GM12878 (cell line): ENCODE measurements at regions not wholly inside any gene's neighbourhood (a gene's known extent, or its start where the extent isn't known, plus 50 kb on each side); places are given as distances from the start of the nearest gene placed in this dataset.

Experiments used
- ATAC-seq: fragments of 200-7000 bp; cut with Tn5 transposase; 3 replicates; pipeline ENCODE4 v1.9.1; 2020; ENCODE audit warnings: mild to moderate bottlenecking, moderate library complexity
- BruUV-seq: library from RNA; stranded (reverse); fragments of 400-500 nt; replicated peaks from 2 replicates; lab custom pipeline; 2021; lab: Mats Ljungman, UMichigan
- CTCF ChIA-PET: fragments of 300-600 bp; sonication (Branson Sonifier 250); formaldehyde crosslinking; extraction: SDS; loops from one replicate; lab custom pipeline; 2021; ENCODE audit warnings: inconsistent platforms; lab: Yijun Ruan, JAX
- POLR2A ChIA-PET: fragments of 350-600 bp; formaldehyde crosslinking; extraction: SDS; loops from one replicate; lab custom pipeline; 2021; ENCODE audit warnings: inconsistent platforms; lab: Charles Lee
- RAD21 ChIA-PET: fragments of 300-600 bp; sonication (Branson Sonifier 250); formaldehyde crosslinking; loops from one replicate; lab custom pipeline; 2023; ENCODE audit warnings: antibody characterized with exemption; ENCODE audit not compliant: unreplicated experiment; lab: Charles Lee
- SMC1A ChIA-PET: fragments of 300-600 bp; sonication (Branson Sonifier 250); formaldehyde crosslinking; loops from one replicate; lab custom pipeline; 2023; ENCODE audit not compliant: unreplicated experiment, uncharacterized antibody; lab: Charles Lee
- DNase-seq: peaks from one replicate; pipeline ENCODE4 v3.0.0-alpha.2; 2011; ENCODE audit warnings: low read depth, low spot score
- FAIRE-seq: peaks from 3 replicates; lab custom pipeline; 2011; peaks lifted over from hg19 to GRCh38; lab: Jason Lieb, UNC
- H2AFZ ChIP-seq: 2 replicates; pipeline ENCODE4 v1.6.0; 2011; ENCODE audit warnings: low read depth, low read length, control low read depth; ENCODE audit not compliant: control insufficient read depth
- H3K27ac ChIP-seq: 2 replicates; pipeline ENCODE4 v1.5.1; 2011; ENCODE audit warnings: control low read depth; ENCODE audit not compliant: control insufficient read depth, insufficient read depth
- H3K27me3 ChIP-seq, 2 experiments: replicated peaks in 1 of 2; 2 replicates each; pipeline versions ENCODE4 v1.6.0 to v1.6.1; 2011; ENCODE audit warnings: low read length in 1 of 2; ENCODE audit not compliant: control insufficient read depth in 2 of 2, insufficient read depth in 2 of 2
- H3K36me3 ChIP-seq, 2 experiments: 2 replicates each; pipeline ENCODE4 v1.5.1; 2011; ENCODE audit warnings: low read length in 1 of 2; ENCODE audit not compliant: control insufficient read depth in 2 of 2, insufficient read depth in 2 of 2
- H3K4me1 ChIP-seq: 2 replicates; pipeline ENCODE4 v1.6.1; 2011; ENCODE audit warnings: mild to moderate bottlenecking, low read length, moderate library complexity, mixed read lengths; ENCODE audit not compliant: control insufficient read depth, insufficient read depth
- H3K4me2 ChIP-seq: 2 replicates; pipeline ENCODE4 v1.6.0; 2011; ENCODE audit warnings: control low read depth; ENCODE audit not compliant: control insufficient read depth, insufficient read depth
- H3K4me3 ChIP-seq: fragments of 200-600 bp; sonication (generic); 2 replicates; pipeline ENCODE4 v1.5.1; 2016
- H3K79me2 ChIP-seq: 2 replicates; pipeline ENCODE4 v1.6.0; 2011; ENCODE audit warnings: low read length; ENCODE audit not compliant: control insufficient read depth, insufficient read depth
- H3K9ac ChIP-seq: 2 replicates; pipeline ENCODE4 v1.8.0; 2011; ENCODE audit warnings: low read length, control low read depth, mixed read lengths; ENCODE audit not compliant: control insufficient read depth, insufficient read depth
- H3K9me3 ChIP-seq: replicated peaks from 3 replicates; pipeline ENCODE4 v1.5.1; 2011; ENCODE audit warnings: mild to moderate bottlenecking, low read length; ENCODE audit not compliant: control insufficient read depth, insufficient read depth
- H4K20me1 ChIP-seq: 2 replicates; pipeline ENCODE4 v1.6.0; 2011; ENCODE audit not compliant: control insufficient read depth, insufficient read depth
- ATF7 ChIP-seq: fragments of 450-650 bp; IDR thresholded peaks from 2 replicates; pipeline ENCODE4 v1.6.1; 2016; ENCODE audit warnings: low read depth, mild to moderate bottlenecking
- CREM ChIP-seq: IDR thresholded peaks from 2 replicates; pipeline ENCODE4 v1.6.1; 2014; ENCODE audit warnings: antibody characterized with exemption, low read depth
- EED ChIP-seq: sonication (generic); IDR thresholded peaks from 2 replicates; pipeline ENCODE4 v1.6.1; 2016; ENCODE audit warnings: antibody characterized with exemption, low read depth
- HCFC1 ChIP-seq: fragments of 150-350 bp; IDR thresholded peaks from 2 replicates; pipeline ENCODE4 v1.6.1; 2014; ENCODE audit warnings: low read length
- IKZF1 ChIP-seq: fragments of 450-650 bp; conservative IDR thresholded peaks from 2 replicates; pipeline ENCODE4 v1.6.1; 2017; ENCODE audit warnings: antibody characterized with exemption, mild to moderate bottlenecking
- KAT2A ChIP-seq: conservative IDR thresholded peaks from 2 replicates; pipeline ENCODE4 v1.6.1; 2011; ENCODE audit warnings: low read depth, low read length; ENCODE audit not compliant: control insufficient read depth
- MEF2B ChIP-seq: fragments of 450-650 bp; IDR thresholded peaks from 2 replicates; pipeline ENCODE4 v1.6.1; 2018; ENCODE audit warnings: mild to moderate bottlenecking, moderate library complexity; ENCODE audit not compliant: partially characterized antibody, poor library complexity, severe bottlenecking
- MXI1 ChIP-seq: fragments of 150-350 bp; IDR thresholded peaks from 2 replicates; pipeline ENCODE4 v1.6.1; 2011; ENCODE audit warnings: low read depth, mild to moderate bottlenecking, inconsistent platforms, low read length, improper control_type of control experiment
- MYB ChIP-seq: fragments of 150-350 bp; IDR thresholded peaks from 2 replicates; pipeline ENCODE4 v1.6.1; 2014; ENCODE audit warnings: mild to moderate bottlenecking, low read depth, low read length, borderline replicate concordance
- NBN ChIP-seq: fragments of 450-650 bp; IDR thresholded peaks from 2 replicates; pipeline ENCODE4 v1.6.1; 2016
- NFYA ChIP-seq: IDR thresholded peaks from 2 replicates; pipeline ENCODE4 v1.6.1; 2011; ENCODE audit warnings: low read depth, mild to moderate bottlenecking, low read length, improper control_type of control experiment, borderline replicate concordance
- NKRF ChIP-seq: fragments of 450-650 bp; conservative IDR thresholded peaks from 2 replicates; pipeline ENCODE4 v1.6.1; 2017; ENCODE audit warnings: mild to moderate bottlenecking, moderate library complexity
- POU2F2 ChIP-seq: IDR thresholded peaks from 3 replicates; pipeline ENCODE4 v1.6.1; 2011; ENCODE audit warnings: low read depth, mild to moderate bottlenecking, low read length, borderline replicate concordance
- REST ChIP-seq: IDR thresholded peaks from 2 replicates; pipeline ENCODE4 v1.6.1; 2012; ENCODE audit warnings: mild to moderate bottlenecking, low read depth, low read length
- TBL1XR1 ChIP-seq: IDR thresholded peaks from 2 replicates; pipeline ENCODE4 v1.6.1; 2012; ENCODE audit warnings: low read depth, low read length, improper control_type of control experiment
- TCF7 ChIP-seq: IDR thresholded peaks from 2 replicates; pipeline ENCODE4 v1.6.1; 2014; ENCODE audit warnings: antibody characterized with exemption, borderline replicate concordance
- WGBS: methylation state at CpG from one replicate; pipeline ENCODE4 v1.1.6; 2016; ENCODE audit warnings: low lambda C conversion rate; ENCODE audit not compliant: insufficient replicate concordance, insufficient coverage; ENCODE audit errors: missing lambda C conversion rate; 5-methylcytosine and 5-hydroxymethylcytosine counted together
- in situ Hi-C: fragments of 300-500 bp; cut with MboI; formaldehyde crosslinking; loops from 9 replicates; pipeline ENCODE4 v1.14.3; 2018; ENCODE audit warnings: mixed read lengths
- intact Hi-C: fragments of 100-400 bp; cut with micrococcal nuclease; formaldehyde crosslinking; loops from one replicate; pipeline ENCODE4 v1.14.2; 2022; ENCODE audit not compliant: unreplicated experiment
- TF ChIP-seq, protein P1 (sequence below): IDR thresholded peaks from 2 replicates; pipeline ENCODE4 v1.6.1; 2012; ENCODE audit warnings: low read length, inconsistent platforms
- TF ChIP-seq, protein P2 (sequence below): fragments of 150-350 bp; IDR thresholded peaks from 2 replicates; pipeline ENCODE4 v1.6.1; 2014; ENCODE audit warnings: mild to moderate bottlenecking, low read depth, low read length

DNA sequence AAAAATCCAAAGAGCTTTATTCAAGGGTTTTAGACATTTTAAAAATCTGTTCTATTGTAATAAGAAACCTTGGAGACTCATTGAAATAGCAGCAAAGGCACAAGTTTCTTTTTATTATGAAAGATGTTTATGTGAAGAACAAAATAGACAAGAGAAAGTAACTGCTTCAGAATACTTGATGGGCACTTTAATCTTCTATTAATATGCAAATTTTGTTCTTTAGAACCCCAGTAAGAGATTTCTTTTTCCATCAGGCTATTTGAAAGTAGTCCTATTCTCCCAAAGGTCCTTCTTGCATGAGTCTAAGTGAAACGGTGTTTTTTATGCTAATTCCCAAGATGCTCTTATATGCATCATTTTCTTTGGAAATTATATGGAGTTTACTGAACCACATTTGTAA lies 602.0 kb downstream of the EFNA5 start:
- Histone ChIP-seq H3K9me3 (no peaks in the 10 kb centered on the region; the same call in 2 of the 3 replicates), H2AFZ (no peak overlapping the region), H3K4me1 (no peaks in the 10 kb centered on the region), H3K27ac (no peak overlapping the region), H3K27me3 (no peaks in the 10 kb centered on the region), H3K79me2 (no peaks in the 10 kb centered on the region), H3K4me3 (no peak overlapping the region), H3K36me3 (no peaks in the 10 kb centered on the region), H3K9ac (no peak overlapping the region), H4K20me1 (no peaks in the 10 kb centered on the region), H3K4me2 (no peak overlapping the region)
- TF ChIP-seq, protein P1, sequence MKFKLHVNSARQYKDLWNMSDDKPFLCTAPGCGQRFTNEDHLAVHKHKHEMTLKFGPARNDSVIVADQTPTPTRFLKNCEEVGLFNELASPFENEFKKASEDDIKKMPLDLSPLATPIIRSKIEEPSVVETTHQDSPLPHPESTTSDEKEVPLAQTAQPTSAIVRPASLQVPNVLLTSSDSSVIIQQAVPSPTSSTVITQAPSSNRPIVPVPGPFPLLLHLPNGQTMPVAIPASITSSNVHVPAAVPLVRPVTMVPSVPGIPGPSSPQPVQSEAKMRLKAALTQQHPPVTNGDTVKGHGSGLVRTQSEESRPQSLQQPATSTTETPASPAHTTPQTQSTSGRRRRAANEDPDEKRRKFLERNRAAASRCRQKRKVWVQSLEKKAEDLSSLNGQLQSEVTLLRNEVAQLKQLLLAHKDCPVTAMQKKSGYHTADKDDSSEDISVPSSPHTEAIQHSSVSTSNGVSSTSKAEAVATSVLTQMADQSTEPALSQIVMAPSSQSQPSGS, result no peak
- no peak for TF ChIP-seq MEF2B
- TF ChIP-seq NFYA, result no peak
- no peak for TF ChIP-seq IKZF1
- no peak for TF ChIP-seq NKRF
- TF ChIP-seq EED, result no peak
- no peak for TF ChIP-seq CREM
- no peak for TF ChIP-seq TCF7
- no peak for TF ChIP-seq POU2F2
- TF ChIP-seq MYB, result no peak
- TF ChIP-seq TBL1XR1, result no peak
- TF ChIP-seq, protein P2, sequence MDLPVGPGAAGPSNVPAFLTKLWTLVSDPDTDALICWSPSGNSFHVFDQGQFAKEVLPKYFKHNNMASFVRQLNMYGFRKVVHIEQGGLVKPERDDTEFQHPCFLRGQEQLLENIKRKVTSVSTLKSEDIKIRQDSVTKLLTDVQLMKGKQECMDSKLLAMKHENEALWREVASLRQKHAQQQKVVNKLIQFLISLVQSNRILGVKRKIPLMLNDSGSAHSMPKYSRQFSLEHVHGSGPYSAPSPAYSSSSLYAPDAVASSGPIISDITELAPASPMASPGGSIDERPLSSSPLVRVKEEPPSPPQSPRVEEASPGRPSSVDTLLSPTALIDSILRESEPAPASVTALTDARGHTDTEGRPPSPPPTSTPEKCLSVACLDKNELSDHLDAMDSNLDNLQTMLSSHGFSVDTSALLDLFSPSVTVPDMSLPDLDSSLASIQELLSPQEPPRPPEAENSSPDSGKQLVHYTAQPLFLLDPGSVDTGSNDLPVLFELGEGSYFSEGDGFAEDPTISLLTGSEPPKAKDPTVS, result no peak
- TF ChIP-seq MXI1, result no peak
- TF ChIP-seq HCFC1, result no peak
- no peak for TF ChIP-seq ATF7
- no peak for TF ChIP-seq REST
- no peak for TF ChIP-seq NBN
- no peak for TF ChIP-seq KAT2A
- no peak for FAIRE-seq
- ATAC-seq, result no peak
- WGBS, result 0% methylated on average over 1 of the region's 1 CpG
- in situ Hi-C loops, result no loop called here
- intact Hi-C loops, result no loop called here
- RAD21 ChIA-PET, result interaction anchor here (1.2 kb wide), 1 partner anchor 28 kb away, joined by 3 read pairs; no protein-coding TSS in a partner anchor
- DNase-seq, result no peak
- SMC1A ChIA-PET, result no interaction called here
- BruUV-seq, result no TSS peak
- POLR2A ChIA-PET, result no interaction called here
- CTCF ChIA-PET, result no interaction called here
